ENCODE measurements at regions not wholly inside any gene's neighbourhood (a gene's known extent, or its start where the extent isn't known, plus 50 kb on each side); places are given as distances from the start of the nearest gene placed in this dataset.

DNA sequence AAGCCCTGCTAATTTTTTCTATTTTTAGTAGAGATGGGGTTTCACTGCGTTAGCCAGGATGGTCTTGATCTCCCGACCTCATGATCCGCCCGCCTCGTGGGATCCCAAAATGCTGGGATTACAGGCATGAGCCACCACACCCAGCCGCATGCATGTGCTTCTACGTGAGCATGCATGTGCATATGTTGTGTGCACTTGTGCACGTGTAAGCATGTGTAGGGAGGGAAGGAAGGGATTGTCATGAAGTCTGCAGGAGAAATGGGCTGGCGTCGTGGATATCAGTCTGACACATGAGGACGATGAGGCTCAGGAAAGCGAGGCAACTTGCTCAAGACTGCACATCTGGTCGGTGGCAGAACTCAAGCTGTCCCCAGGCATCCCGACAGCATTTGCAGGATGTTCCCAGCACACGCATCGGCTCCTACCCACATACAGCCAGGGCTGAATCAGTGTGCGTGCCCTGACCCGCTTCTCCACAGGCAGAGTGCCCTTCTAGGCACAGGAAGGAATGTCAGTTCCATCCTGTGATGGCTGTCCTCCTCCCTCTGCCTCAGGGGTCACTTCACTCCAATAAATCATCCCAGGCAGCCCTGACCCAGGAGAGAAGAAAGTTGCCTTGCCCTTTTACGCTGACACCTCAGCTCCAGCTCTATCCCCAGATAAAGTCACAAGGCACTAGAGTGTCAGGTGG lies 49.9 kb upstream of the SLC14A2 start:
- TF ChIP-seq, protein P1, sequence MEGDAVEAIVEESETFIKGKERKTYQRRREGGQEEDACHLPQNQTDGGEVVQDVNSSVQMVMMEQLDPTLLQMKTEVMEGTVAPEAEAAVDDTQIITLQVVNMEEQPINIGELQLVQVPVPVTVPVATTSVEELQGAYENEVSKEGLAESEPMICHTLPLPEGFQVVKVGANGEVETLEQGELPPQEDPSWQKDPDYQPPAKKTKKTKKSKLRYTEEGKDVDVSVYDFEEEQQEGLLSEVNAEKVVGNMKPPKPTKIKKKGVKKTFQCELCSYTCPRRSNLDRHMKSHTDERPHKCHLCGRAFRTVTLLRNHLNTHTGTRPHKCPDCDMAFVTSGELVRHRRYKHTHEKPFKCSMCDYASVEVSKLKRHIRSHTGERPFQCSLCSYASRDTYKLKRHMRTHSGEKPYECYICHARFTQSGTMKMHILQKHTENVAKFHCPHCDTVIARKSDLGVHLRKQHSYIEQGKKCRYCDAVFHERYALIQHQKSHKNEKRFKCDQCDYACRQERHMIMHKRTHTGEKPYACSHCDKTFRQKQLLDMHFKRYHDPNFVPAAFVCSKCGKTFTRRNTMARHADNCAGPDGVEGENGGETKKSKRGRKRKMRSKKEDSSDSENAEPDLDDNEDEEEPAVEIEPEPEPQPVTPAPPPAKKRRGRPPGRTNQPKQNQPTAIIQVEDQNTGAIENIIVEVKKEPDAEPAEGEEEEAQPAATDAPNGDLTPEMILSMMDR (IDR thresholded peaks at IDR 0.05): no peak
- TF ChIP-seq EP300 (IDR thresholded peaks at IDR 0.05; ENCODE audit: low read depth) (no peak), POLR2A (IDR thresholded peaks at IDR 0.05) (no peak)

Measured in transverse colon (tissue), 3 donors.